WERI-Rb-1 (cell line): ENCODE measurements at regions not wholly inside any gene's neighbourhood (a gene's known extent, or its start where the extent isn't known, plus 50 kb on each side); places are given as distances from the start of the nearest gene placed in this dataset.

Source experiments
- DNase-seq: peaks from one replicate; pipeline ENCODE4 v3.0.0-alpha.2; 2020
- H3K27ac ChIP-seq: fragments of 250-450 bp; sonication (Bioruptor Pico); 2 replicates; pipeline ENCODE4 v1.5.1; 2020; ENCODE audit warnings: mild to moderate bottlenecking, moderate library complexity
- H3K27me3 ChIP-seq: fragments of 250-450 bp; sonication (Bioruptor Pico); 2 replicates; pipeline ENCODE4 v1.5.1; 2021; ENCODE audit warnings: mild to moderate bottlenecking, low read depth, moderate library complexity; ENCODE audit not compliant: insufficient read depth, severe bottlenecking
- H3K36me3 ChIP-seq: fragments of 250-450 bp; sonication (Bioruptor Pico); 2 replicates; pipeline ENCODE4 v1.5.1; 2020; ENCODE audit warnings: mild to moderate bottlenecking, moderate library complexity
- H3K4me3 ChIP-seq: 2 replicates; pipeline ENCODE4 v1.5.1; 2011; ENCODE audit warnings: low read depth, mild to moderate bottlenecking, control low read depth, low read length
- H3K9me3 ChIP-seq: fragments of 250-450 bp; sonication (Bioruptor Pico); 2 replicates; pipeline ENCODE4 v1.5.1; 2021; ENCODE audit warnings: mild to moderate bottlenecking, moderate library complexity; ENCODE audit not compliant: severe bottlenecking
- TF ChIP-seq, protein P1 (sequence below): IDR thresholded peaks from 2 replicates; pipeline ENCODE4 v1.5.1; 2011; ENCODE audit warnings: low read depth, mild to moderate bottlenecking, control low read depth, inconsistent platforms, low read length

GRCh38 chr5:52190737-52191136 is 597.0 kb upstream of the ITGA1 start:
- H3K27ac ChIP-seq, result no peak overlapping the region
- TF ChIP-seq, protein P1, sequence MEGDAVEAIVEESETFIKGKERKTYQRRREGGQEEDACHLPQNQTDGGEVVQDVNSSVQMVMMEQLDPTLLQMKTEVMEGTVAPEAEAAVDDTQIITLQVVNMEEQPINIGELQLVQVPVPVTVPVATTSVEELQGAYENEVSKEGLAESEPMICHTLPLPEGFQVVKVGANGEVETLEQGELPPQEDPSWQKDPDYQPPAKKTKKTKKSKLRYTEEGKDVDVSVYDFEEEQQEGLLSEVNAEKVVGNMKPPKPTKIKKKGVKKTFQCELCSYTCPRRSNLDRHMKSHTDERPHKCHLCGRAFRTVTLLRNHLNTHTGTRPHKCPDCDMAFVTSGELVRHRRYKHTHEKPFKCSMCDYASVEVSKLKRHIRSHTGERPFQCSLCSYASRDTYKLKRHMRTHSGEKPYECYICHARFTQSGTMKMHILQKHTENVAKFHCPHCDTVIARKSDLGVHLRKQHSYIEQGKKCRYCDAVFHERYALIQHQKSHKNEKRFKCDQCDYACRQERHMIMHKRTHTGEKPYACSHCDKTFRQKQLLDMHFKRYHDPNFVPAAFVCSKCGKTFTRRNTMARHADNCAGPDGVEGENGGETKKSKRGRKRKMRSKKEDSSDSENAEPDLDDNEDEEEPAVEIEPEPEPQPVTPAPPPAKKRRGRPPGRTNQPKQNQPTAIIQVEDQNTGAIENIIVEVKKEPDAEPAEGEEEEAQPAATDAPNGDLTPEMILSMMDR, result no peak
- no peaks in the 10 kb centered on the region for H3K36me3 ChIP-seq
- H3K4me3 ChIP-seq, result no peak overlapping the region
- no peak for DNase-seq
- no peaks in the 10 kb centered on the region for H3K9me3 ChIP-seq
- no peaks in the 10 kb centered on the region for H3K27me3 ChIP-seq

GRCh38 chr5:52199833-52200232 is 587.9 kb upstream of the ITGA1 start:
- Histone ChIP-seq H3K4me3 (no peak overlapping the region), H3K27me3 (no peaks in the 10 kb centered on the region), H3K9me3 (no peaks in the 10 kb centered on the region), H3K36me3 (no peaks in the 10 kb centered on the region), H3K27ac (no peak overlapping the region)
- TF ChIP-seq, protein P1, result no peak
- no peak for DNase-seq

DNA sequence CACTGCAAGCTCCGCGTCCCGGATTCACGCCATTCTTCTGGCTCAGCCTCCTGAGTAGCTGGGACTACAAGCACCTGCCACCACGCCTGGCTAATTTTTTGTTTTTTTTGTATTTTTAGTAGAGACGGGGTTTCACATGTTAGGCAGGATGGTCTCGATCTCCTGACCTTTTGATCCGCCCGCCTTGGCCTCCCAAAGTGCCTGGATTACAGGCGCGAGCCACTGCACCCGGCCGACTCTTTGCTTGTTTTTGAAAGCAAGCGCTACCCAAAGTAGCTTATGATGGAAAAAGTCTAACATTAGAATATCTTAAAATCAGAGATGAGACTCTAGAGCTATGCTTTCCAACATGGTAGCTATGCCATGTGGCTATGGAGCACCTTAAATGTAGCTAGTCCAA is 585.5 kb upstream of the ITGA1 start:
- no peak overlapping the region for H3K4me3 ChIP-seq
- no peaks in the 10 kb centered on the region for H3K27me3 ChIP-seq
- TF ChIP-seq, protein P1, result no peak

GRCh38 chr5:52204310-52204709 is 583.4 kb upstream of the ITGA1 start:
- no peaks in the 10 kb centered on the region for H3K9me3 ChIP-seq
- TF ChIP-seq, protein P1, result no peak
- no peak for DNase-seq
- no peaks in the 10 kb centered on the region for H3K27me3 ChIP-seq
- H3K36me3 ChIP-seq, result no peaks in the 10 kb centered on the region
- H3K27ac ChIP-seq, result no peak overlapping the region
- no peak overlapping the region for H3K4me3 ChIP-seq

More for the DNA sequence above, 585.5 kb upstream of the ITGA1 start:
- Histone ChIP-seq H3K27ac (no peak overlapping the region), H3K9me3 (no peaks in the 10 kb centered on the region), H3K36me3 (no peaks in the 10 kb centered on the region)
- no peak for DNase-seq
